Left ventricle myocardium inferior (tissue), 1 donor: ENCODE measurements at regions not wholly inside any gene's neighbourhood (a gene's known extent, or its start where the extent isn't known, plus 50 kb on each side); places are given as distances from the start of the nearest gene placed in this dataset.

Source experiments
- DNase-seq: peaks from one replicate; pipeline ENCODE4 v3.0.0-alpha.2; 2020
- H3K27ac ChIP-seq: fragments of 200-600 bp; replicated peaks from 2 replicates; pipeline ENCODE4 v1.8.0; 2021
- H3K27me3 ChIP-seq: fragments of 200-600 bp; 2 replicates; pipeline ENCODE4 v1.8.0; 2021; ENCODE audit warnings: low read depth
- H3K36me3 ChIP-seq: fragments of 200-600 bp; 2 replicates; pipeline ENCODE4 v1.8.0; 2021
- H3K4me1 ChIP-seq: fragments of 200-600 bp; 2 replicates; pipeline ENCODE4 v1.8.0; 2021
- H3K4me3 ChIP-seq: fragments of 200-600 bp; 2 replicates; pipeline ENCODE4 v1.8.0; 2021; ENCODE audit warnings: mild to moderate bottlenecking, moderate library complexity
- H3K9me3 ChIP-seq: fragments of 200-600 bp; replicated peaks from 2 replicates; pipeline ENCODE4 v1.8.0; 2021
- CTCF ChIP-seq: fragments of 200-600 bp; IDR thresholded peaks from 2 replicates; pipeline ENCODE4 v1.8.0; 2021; ENCODE audit warnings: antibody characterized with exemption, mild to moderate bottlenecking, borderline replicate concordance
- intact Hi-C: fragments of 100-400 bp; cut with micrococcal nuclease; formaldehyde crosslinking; loops from one replicate; pipeline ENCODE4 v1.11.0; 2022
- donor health status: DM: no; HTN: yes; CAD: no; lungs with severe emphysema.

DNA sequence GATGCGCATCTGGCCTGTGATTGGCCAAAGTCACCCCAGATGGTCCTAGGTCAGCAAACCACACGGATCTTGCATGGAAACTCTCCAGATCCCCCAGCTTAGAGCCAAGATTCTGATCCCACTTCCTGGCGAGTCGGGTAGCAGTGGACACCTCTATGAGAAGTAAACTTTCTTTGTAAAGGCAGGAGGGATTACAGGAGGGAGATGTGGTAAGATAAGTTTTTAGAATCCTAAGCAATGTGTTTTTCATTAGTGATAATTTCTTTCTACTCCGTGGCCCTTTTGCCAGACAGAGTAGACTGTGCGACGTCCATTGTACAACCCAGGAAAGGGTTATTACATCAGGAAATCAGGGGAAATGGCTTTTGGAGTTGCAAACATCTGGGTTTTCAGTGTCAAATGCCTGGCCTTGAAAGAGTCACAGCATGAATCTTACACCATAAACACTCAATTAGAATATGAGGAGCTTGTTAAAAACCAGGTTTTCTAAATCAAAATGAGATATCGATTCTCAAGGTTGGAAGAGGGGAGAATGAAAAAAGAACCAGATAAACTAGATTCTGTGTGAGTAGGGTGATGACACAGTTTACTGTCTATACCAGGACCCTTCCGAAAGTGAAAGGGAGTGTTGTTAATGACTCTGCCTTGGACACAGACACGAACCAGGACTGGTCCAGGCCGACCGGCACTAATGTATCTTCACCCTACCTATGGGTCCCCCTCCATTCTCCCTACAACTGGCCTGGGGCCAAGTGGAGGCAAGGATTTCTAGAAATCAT is 61.9 kb upstream of the WAC start:
- no peak overlapping the region for H3K4me3 ChIP-seq
- intact Hi-C loops = no loop called here

DNA sequence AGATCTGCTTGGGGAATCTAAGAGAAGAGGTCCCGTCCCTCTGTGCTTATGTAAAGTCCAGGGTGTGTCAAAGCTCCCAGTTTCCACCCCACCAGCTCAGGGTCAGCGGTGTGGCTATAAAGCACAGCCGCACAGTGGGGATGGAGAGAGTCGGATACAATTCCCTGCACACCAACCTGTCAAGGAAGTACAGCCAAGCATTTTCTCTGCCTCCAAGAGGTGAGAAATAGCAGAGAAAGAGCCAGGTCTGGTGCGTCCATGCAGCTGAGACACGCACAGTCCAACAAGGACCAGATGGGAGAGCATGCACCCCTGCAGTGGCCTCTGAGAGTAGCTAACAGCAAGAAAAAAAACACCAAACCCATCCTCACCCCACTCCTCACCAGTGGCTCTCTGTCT is 61.3 kb upstream of the WAC start:
- no peak overlapping the region for H3K4me3 ChIP-seq
- intact Hi-C loops = no loop called here
- no peaks in the 10 kb centered on the region for H3K27me3 ChIP-seq
- H3K27ac ChIP-seq = no peak overlapping the region
- H3K9me3 ChIP-seq = no peaks in the 10 kb centered on the region
- TF ChIP-seq CTCF = no peak
- no peaks in the 10 kb centered on the region for H3K36me3 ChIP-seq
- no peaks in the 10 kb centered on the region for H3K4me1 ChIP-seq
- DNase-seq = no peak

More for the DNA sequence above, 61.9 kb upstream of the WAC start:
- no peaks in the 10 kb centered on the region for H3K4me1 ChIP-seq
- H3K27me3 ChIP-seq = no peaks in the 10 kb centered on the region
- TF ChIP-seq CTCF = no peak
- DNase-seq = no peak
- no peaks in the 10 kb centered on the region for H3K9me3 ChIP-seq
- no peak overlapping the region for H3K27ac ChIP-seq
- no peaks in the 10 kb centered on the region for H3K36me3 ChIP-seq

- H3K27ac ChIP-seq = no peak overlapping the region
- H3K36me3 ChIP-seq = no peaks in the 10 kb centered on the region
- H3K4me3 ChIP-seq = no peak overlapping the region
- no peaks in the 10 kb centered on the region for H3K9me3 ChIP-seq
- TF ChIP-seq CTCF = no peak
- no peaks in the 10 kb centered on the region for H3K27me3 ChIP-seq
- no peaks in the 10 kb centered on the region for H3K4me1 ChIP-seq
- no peak for DNase-seq
- intact Hi-C loops = no loop called here
These were observed 54.3 kb upstream of the WAC start for GRCh38 chr10:28478646-28479045.

- H3K4me3 ChIP-seq = no peak overlapping the region
- no peaks in the 10 kb centered on the region for H3K27me3 ChIP-seq
- H3K36me3 ChIP-seq = no peaks in the 10 kb centered on the region
- TF ChIP-seq CTCF = no peak
- no peaks in the 10 kb centered on the region for H3K4me1 ChIP-seq
- H3K27ac ChIP-seq = no peak overlapping the region
- no peak for DNase-seq
- no peaks in the 10 kb centered on the region for H3K9me3 ChIP-seq
- intact Hi-C loops = no loop called here
These were observed 53.5 kb upstream of the WAC start for GRCh38 chr10:28479425-28479865.

DNA sequence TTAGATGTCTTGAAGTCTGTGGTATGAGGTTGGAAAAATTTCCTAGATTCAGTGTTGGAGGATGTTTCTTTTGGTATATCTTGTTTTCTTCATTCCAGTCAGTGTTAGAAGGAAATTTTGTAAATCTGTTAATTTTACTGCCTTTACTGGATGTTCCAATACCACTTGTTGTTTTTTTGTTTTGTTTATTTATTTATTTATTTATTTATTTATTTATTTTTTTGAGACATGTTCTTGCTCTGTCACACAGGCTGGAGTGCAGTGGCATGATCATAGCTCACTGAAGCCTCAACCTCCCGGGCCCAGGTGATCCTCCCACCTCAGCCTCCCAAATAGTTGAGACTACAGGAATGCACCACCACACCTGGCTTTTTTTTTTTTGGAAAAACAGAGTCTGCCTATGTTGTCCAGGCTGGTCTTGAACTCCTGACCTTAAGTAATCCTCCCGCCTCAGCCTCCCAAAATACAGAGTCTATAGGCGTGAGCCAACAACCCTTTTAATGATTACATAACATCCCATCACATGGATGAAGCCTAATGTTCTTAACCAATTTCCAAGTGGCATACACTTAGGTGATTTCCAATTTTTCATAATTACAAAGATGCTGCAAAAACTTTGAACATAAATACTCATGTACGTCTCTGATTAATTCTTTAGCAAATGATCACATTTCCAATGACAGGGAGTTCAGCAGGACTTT is 52.8 kb upstream of the WAC start:
- TF ChIP-seq CTCF = no peak
- intact Hi-C loops = no loop called here

More for the DNA sequence above, 52.8 kb upstream of the WAC start:
- no peak for DNase-seq
- Histone ChIP-seq H3K4me1 (no peaks in the 10 kb centered on the region), H3K9me3 (no peaks in the 10 kb centered on the region), H3K27me3 (no peaks in the 10 kb centered on the region), H3K4me3 (no peak overlapping the region), H3K27ac (no peak overlapping the region), H3K36me3 (no peaks in the 10 kb centered on the region)
